ENCODE measurements at regions not wholly inside any gene's neighbourhood (a gene's known extent, or its start where the extent isn't known, plus 50 kb on each side); places are given as distances from the start of the nearest gene placed in this dataset.

DNA sequence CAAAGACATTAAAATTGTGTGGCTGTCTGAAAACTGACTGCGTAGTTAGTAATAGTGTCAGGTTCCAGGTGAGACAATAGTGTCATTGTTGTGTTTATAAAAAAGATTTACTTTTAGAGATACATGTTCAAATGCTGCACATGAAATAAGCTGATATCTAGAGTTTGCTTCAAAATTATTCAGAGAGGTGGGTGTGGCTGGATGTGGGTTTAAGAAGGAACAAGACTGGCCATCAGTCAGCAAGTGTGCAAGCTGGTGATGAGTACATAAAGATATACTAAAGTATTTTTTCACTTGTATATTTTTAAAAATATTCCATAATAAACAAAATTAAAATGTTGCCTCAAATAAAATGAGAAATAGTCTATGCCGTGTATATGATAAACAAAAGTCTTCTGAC is 190.6 kb downstream of the ARRDC4 start:
- TF ChIP-seq REST (IDR thresholded peaks at IDR 0.05; ENCODE audit: low read depth) (no peak), CEBPB (IDR thresholded peaks at IDR 0.05; ENCODE audit: low read depth) (no peak), EGR1 (IDR thresholded peaks at IDR 0.05; ENCODE audit: low read depth) (no peak), YY1 (IDR thresholded peaks at IDR 0.05; ENCODE audit: extremely low read depth, insufficient replicate concordance, low read depth, low read length) (no peak), ZFX (IDR thresholded peaks at IDR 0.05) (no peak), POLR2AphosphoS5 (IDR thresholded peaks at IDR 0.05; ENCODE audit: low read depth, low read length) (no peak), ELF1 (IDR thresholded peaks at IDR 0.05; ENCODE audit: borderline replicate concordance, low read depth) (no peak), CBX3 (IDR thresholded peaks at IDR 0.05; ENCODE audit: low read depth) (no peak), SIN3A (IDR thresholded peaks at IDR 0.05; ENCODE audit: low read depth) (no peak), EZH2phosphoT487 (IDR thresholded peaks at IDR 0.05; ENCODE audit: borderline replicate concordance) (no peak), RAD21 (IDR thresholded peaks at IDR 0.05; ENCODE audit: low read depth) (no peak)
- Histone ChIP-seq H4K20me1 (ENCODE audit: insufficient read depth) (no peaks in the 10 kb centered on the region; the same call in 1 of the 2 replicates), H2AFZ (ENCODE audit: low read depth, low read length, poor library complexity, severe bottlenecking) (no peak overlapping the region), H3K79me2 (ENCODE audit: insufficient read depth, low read length) (no peaks in the 10 kb centered on the region), H3K9me2 (ENCODE audit: insufficient read depth) (no peaks in the 10 kb centered on the region), H3K4me1 (ENCODE audit: control insufficient read depth in 1 of 2, insufficient read depth in 2 of 2, low read length in 2 of 2) (no peaks in the 10 kb centered on the region), H3K27me3 (ENCODE audit: insufficient read depth, low read length) (peaks cover 3% of the 10 kb centered on the region; the same call in 1 of the 2 replicates), H3K4me2 (ENCODE audit: low read length) (no peak overlapping the region), H3K9me3 (ENCODE audit: control insufficient read depth in 1 of 2, insufficient read depth in 1 of 2, low read depth in 1 of 2, low read length in 2 of 2) (no peaks in the 10 kb centered on the region), H3K9ac (ENCODE audit: low read length) (no peak overlapping the region), H3K4me3 (replicated peaks in 1 of 2; ENCODE audit: low read depth in 1 of 2, low read length in 2 of 2) (no peak overlapping the region), H3K36me3 (ENCODE audit: control insufficient read depth in 1 of 2, insufficient read depth in 2 of 2, low read length in 2 of 2) (no peaks in the 10 kb centered on the region), H3K27ac (ENCODE audit: low read depth, low read length) (no peak overlapping the region)
- no TSS peak for BruUV-seq (replicated peaks)
- DNase-seq (ENCODE audit: low read depth, low spot score), result no peak
- no peak for ATAC-seq
- RAD21 ChIA-PET (ENCODE audit: low non-redundant PET in 1 of 2, low total read pairs in 2 of 2, uncharacterized antibody in 2 of 2, unreplicated experiment in 2 of 2), result no interaction called here
- intact Hi-C loops (cut with micrococcal nuclease), result no loop called here
- POLR2A ChIA-PET, result no interaction called here
- CTCF ChIA-PET, result no interaction called here
